ENCODE measurements at regions not wholly inside any gene's neighbourhood (a gene's known extent, or its start where the extent isn't known, plus 50 kb on each side); places are given as distances from the start of the nearest gene placed in this dataset.

GRCh38 chr20:53743607-53744260 lies 150.1 kb upstream of the ZNF217 start:
- TF ChIP-seq, protein P1, sequence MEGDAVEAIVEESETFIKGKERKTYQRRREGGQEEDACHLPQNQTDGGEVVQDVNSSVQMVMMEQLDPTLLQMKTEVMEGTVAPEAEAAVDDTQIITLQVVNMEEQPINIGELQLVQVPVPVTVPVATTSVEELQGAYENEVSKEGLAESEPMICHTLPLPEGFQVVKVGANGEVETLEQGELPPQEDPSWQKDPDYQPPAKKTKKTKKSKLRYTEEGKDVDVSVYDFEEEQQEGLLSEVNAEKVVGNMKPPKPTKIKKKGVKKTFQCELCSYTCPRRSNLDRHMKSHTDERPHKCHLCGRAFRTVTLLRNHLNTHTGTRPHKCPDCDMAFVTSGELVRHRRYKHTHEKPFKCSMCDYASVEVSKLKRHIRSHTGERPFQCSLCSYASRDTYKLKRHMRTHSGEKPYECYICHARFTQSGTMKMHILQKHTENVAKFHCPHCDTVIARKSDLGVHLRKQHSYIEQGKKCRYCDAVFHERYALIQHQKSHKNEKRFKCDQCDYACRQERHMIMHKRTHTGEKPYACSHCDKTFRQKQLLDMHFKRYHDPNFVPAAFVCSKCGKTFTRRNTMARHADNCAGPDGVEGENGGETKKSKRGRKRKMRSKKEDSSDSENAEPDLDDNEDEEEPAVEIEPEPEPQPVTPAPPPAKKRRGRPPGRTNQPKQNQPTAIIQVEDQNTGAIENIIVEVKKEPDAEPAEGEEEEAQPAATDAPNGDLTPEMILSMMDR (IDR thresholded peaks at IDR 0.05; ENCODE audit: borderline replicate concordance, extremely low read depth, insufficient read depth): no peak
- Histone ChIP-seq H3K36me3 (ENCODE audit: control insufficient read depth in 2 of 3, insufficient read depth in 3 of 3, low read length in 3 of 3) (no peaks in the 10 kb centered on the region), H3K4me1 (ENCODE audit: control insufficient read depth in 2 of 3, insufficient read depth in 2 of 3, low read depth in 1 of 3, low read length in 3 of 3) (peaks cover 0 to 22% (median 20%) of the 10 kb centered on the region in 3 donors), H3K27ac (ENCODE audit: low read depth in 2 of 2, low read length in 2 of 2) (no peak overlapping the region), H3K9ac (ENCODE audit: low read length in 3 of 3) (no peak overlapping the region), H3K4me3 (ENCODE audit: low read length in 3 of 3) (no peak overlapping the region), H3K9me3 (ENCODE audit: control insufficient read depth in 2 of 3, insufficient read depth in 1 of 3, low read length in 3 of 3) (no peaks in the 10 kb centered on the region), H3K27me3 (ENCODE audit: control insufficient read depth, insufficient read depth, low read length) (no peaks in the 10 kb centered on the region)
- no peak for DNase-seq
- no peak for FAIRE-seq
- intact Hi-C loops (cut with DNase I): no loop called here

- TF ChIP-seq, protein P1 (IDR thresholded peaks at IDR 0.05; ENCODE audit: borderline replicate concordance, extremely low read depth, insufficient read depth): no peak
- intact Hi-C loops (cut with DNase I): no loop called here
- H3K27ac ChIP-seq (ENCODE audit: low read depth in 2 of 2, low read length in 2 of 2): no peak overlapping the region
- H3K36me3 ChIP-seq (ENCODE audit: control insufficient read depth in 2 of 3, insufficient read depth in 3 of 3, low read length in 3 of 3): no peaks in the 10 kb centered on the region
- no peak overlapping the region for H3K9ac ChIP-seq (ENCODE audit: low read length in 3 of 3)
- H3K27me3 ChIP-seq (ENCODE audit: control insufficient read depth, insufficient read depth, low read length): no peaks in the 10 kb centered on the region
- no peaks in the 10 kb centered on the region for H3K9me3 ChIP-seq (ENCODE audit: control insufficient read depth in 2 of 3, insufficient read depth in 1 of 3, low read length in 3 of 3)
- H3K4me3 ChIP-seq (ENCODE audit: low read length in 3 of 3): no peak overlapping the region
- FAIRE-seq (no peak), DNase-seq (no peak)
- peaks cover 1 to 21% (median 19%) of the 10 kb centered on the region in 3 donors for H3K4me1 ChIP-seq (ENCODE audit: control insufficient read depth in 2 of 3, insufficient read depth in 2 of 3, low read depth in 1 of 3, low read length in 3 of 3)
Measured at GRCh38 chr20:53742685-53743081, 149.0 kb upstream of the ZNF217 start.

DNA sequence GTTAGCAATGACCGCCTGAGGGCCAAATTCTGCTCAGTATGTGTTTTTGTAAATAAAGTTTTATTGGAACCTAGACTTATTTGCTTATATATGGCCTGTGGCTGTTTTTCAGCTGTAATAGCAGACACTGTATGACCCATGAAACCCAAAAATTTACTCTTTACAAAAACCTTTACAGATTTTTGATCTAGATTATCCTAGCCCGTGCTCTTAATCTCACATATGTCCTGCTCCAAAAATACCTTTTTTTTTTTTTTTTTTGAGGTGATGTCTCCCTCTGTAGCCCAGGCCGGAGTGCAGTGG lies 148.0 kb upstream of the ZNF217 start:
- Histone ChIP-seq H3K27ac (ENCODE audit: low read depth in 2 of 2, low read length in 2 of 2) (no peak overlapping the region), H3K9me3 (ENCODE audit: control insufficient read depth in 2 of 3, insufficient read depth in 1 of 3, low read length in 3 of 3) (no peaks in the 10 kb centered on the region), H3K36me3 (ENCODE audit: control insufficient read depth in 2 of 3, insufficient read depth in 3 of 3, low read length in 3 of 3) (no peaks in the 10 kb centered on the region), H3K4me1 (ENCODE audit: control insufficient read depth in 2 of 3, insufficient read depth in 2 of 3, low read depth in 1 of 3, low read length in 3 of 3) (peaks cover 8 to 31% (median 27%) of the 10 kb centered on the region in 3 donors), H3K9ac (ENCODE audit: low read length in 3 of 3) (no peak overlapping the region), H3K27me3 (ENCODE audit: control insufficient read depth, insufficient read depth, low read length) (no peaks in the 10 kb centered on the region), H3K4me3 (ENCODE audit: low read length in 3 of 3) (no peak overlapping the region)
- no peak for DNase-seq
- intact Hi-C loops (cut with DNase I): no loop called here
- TF ChIP-seq, protein P1 (IDR thresholded peaks at IDR 0.05; ENCODE audit: borderline replicate concordance, extremely low read depth, insufficient read depth): no peak
- FAIRE-seq: no peak

Measured in kidney (tissue), 13 donors.